Hepatocyte (in vitro differentiated cells): ENCODE measurements at regions not wholly inside any gene's neighbourhood (a gene's known extent, or its start where the extent isn't known, plus 50 kb on each side); places are given as distances from the start of the nearest gene placed in this dataset.

Source experiments
- CTCF ChIP-seq: fragments of 200-600 bp; sonication (generic); IDR thresholded peaks from 2 replicates; pipeline ENCODE4 v1.5.1; 2016; ENCODE audit warnings: antibody characterized with exemption, mild to moderate bottlenecking; ENCODE audit not compliant: poor library complexity
- EZH2 ChIP-seq: fragments of 200-600 bp; sonication (generic); IDR thresholded peaks from 2 replicates; pipeline ENCODE4 v1.6.1; 2016; ENCODE audit warnings: antibody characterized with exemption, mild to moderate bottlenecking, borderline replicate concordance

GRCh38 chr11:28384418-28384817 is 276.2 kb downstream of the METTL15 start:
- no peak for TF ChIP-seq EZH2
- no peak for TF ChIP-seq CTCF
